ENCODE measurements at regions not wholly inside any gene's neighbourhood (a gene's known extent, or its start where the extent isn't known, plus 50 kb on each side); places are given as distances from the start of the nearest gene placed in this dataset.

GRCh38 chr4:164601653-164602052 lies 152.3 kb upstream of the SMIM31 start:
- TF ChIP-seq POLR2A (IDR thresholded peaks at IDR 0.05; ENCODE audit: low read length): no peak
- TF ChIP-seq GATA1 (IDR thresholded peaks at IDR 0.05; ENCODE audit: low read depth, low read length): no peak

Data from erythroblast (primary cell).